Mesendoderm (in vitro differentiated cells): ENCODE measurements at regions not wholly inside any gene's neighbourhood (a gene's known extent, or its start where the extent isn't known, plus 50 kb on each side); places are given as distances from the start of the nearest gene placed in this dataset.

Source experiments
- DNase-seq: peaks from one replicate; pipeline ENCODE4 v3.0.0; 2013
- H2AK5ac ChIP-seq: 2 replicates; pipeline ENCODE4 v1.6.1; 2013; ENCODE audit warnings: low read length, inconsistent platforms
- H2BK120ac ChIP-seq: 2 replicates; pipeline ENCODE4 v1.6.1; 2013; ENCODE audit warnings: low read depth, mild to moderate bottlenecking, low read length, moderate library complexity, mixed read lengths
- H2BK15ac ChIP-seq: replicated peaks from 2 replicates; pipeline ENCODE4 v1.6.1; 2013; ENCODE audit warnings: low read depth, mild to moderate bottlenecking, moderate library complexity
- H2BK5ac ChIP-seq: 2 replicates; pipeline ENCODE4 v1.6.1; 2013; ENCODE audit warnings: low read length, inconsistent platforms
- H3K18ac ChIP-seq: 2 replicates; pipeline ENCODE4 v1.6.1; 2013; ENCODE audit warnings: mild to moderate bottlenecking, low read length, mixed read lengths
- H3K23ac ChIP-seq: one replicate; pipeline ENCODE4 v1.6.1; 2013; ENCODE audit warnings: low read length
- H3K27ac ChIP-seq: 2 replicates; pipeline ENCODE4 v1.5.1; 2013; ENCODE audit warnings: low read depth, mild to moderate bottlenecking, inconsistent platforms, low read length, moderate library complexity
- H3K27me3 ChIP-seq: 2 replicates; pipeline ENCODE4 v1.6.1; 2013; ENCODE audit warnings: low read length, control low read depth, mild to moderate bottlenecking, inconsistent platforms; ENCODE audit not compliant: insufficient read depth, poor library complexity
- H3K36me3 ChIP-seq: 2 replicates; pipeline ENCODE4 v1.6.1; 2013; ENCODE audit warnings: low read length, inconsistent platforms; ENCODE audit not compliant: control insufficient read depth, insufficient read depth
- H3K4ac ChIP-seq: one replicate; pipeline ENCODE4 v1.6.1; 2013; ENCODE audit warnings: low read depth, mild to moderate bottlenecking, low read length, moderate library complexity
- H3K4me1 ChIP-seq: 2 replicates; pipeline ENCODE4 v1.6.1; 2013; ENCODE audit warnings: low read depth, low read length, inconsistent platforms; ENCODE audit not compliant: control insufficient read depth
- H3K4me2 ChIP-seq: 2 replicates; pipeline ENCODE4 v1.6.1; 2013; ENCODE audit warnings: low read length
- H3K4me3 ChIP-seq: 2 replicates; pipeline ENCODE4 v1.5.1; 2013; ENCODE audit warnings: mild to moderate bottlenecking, low read length
- H3K56ac ChIP-seq: one replicate; pipeline ENCODE4 v1.6.1; 2013; ENCODE audit warnings: low read length
- H3K79me1 ChIP-seq: 2 replicates; pipeline ENCODE4 v1.6.1; 2013; ENCODE audit warnings: low read length, inconsistent platforms
- H3K79me2 ChIP-seq: 2 replicates; pipeline ENCODE4 v1.6.1; 2013; ENCODE audit warnings: mild to moderate bottlenecking, low read length; ENCODE audit not compliant: control insufficient read depth, insufficient read depth
- H3K9ac ChIP-seq: 2 replicates; pipeline ENCODE4 v1.6.1; 2013; ENCODE audit warnings: low read length, inconsistent platforms
- H4K5ac ChIP-seq: one replicate; pipeline ENCODE4 v1.6.1; 2013; ENCODE audit warnings: low read length
- H4K8ac ChIP-seq: one replicate; pipeline ENCODE4 v1.6.1; 2013; ENCODE audit warnings: low read depth, mild to moderate bottlenecking, control low read depth, low read length, moderate library complexity
- WGBS: extraction: QIAGEN DNeasy Blood & Tissue Kit; methylation state at CpG from one replicate; pipeline ENCODE4 v1.1.7; 2013; ENCODE audit warnings: low lambda C conversion rate, missing lambda C conversion rate; ENCODE audit not compliant: insufficient coverage; ENCODE audit errors: extremely low coverage; 5-methylcytosine and 5-hydroxymethylcytosine counted together

DNA sequence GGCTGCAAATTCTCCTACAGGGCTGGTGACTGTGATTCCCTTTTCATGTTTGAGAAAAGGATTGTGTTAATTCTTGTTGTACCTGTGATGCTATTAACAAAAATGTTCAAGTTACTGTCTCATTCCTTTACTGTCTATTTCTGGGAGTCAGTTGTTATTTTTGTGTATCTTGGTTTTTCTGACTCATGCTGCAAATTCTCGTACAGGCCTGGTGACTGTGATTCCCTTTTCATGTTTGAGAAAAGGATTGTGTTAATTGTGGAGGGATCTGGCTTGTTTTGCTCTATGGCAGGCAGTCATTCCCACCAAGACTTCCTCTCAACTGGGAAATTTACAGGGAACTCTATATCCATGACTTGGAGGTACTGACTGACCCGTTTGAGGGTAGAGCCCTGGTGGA is 693.4 kb upstream of the INTU start:
- whole genome bisulfite sequencing: no CpG with 5 or more reads among the region's 2 CpGs
- H3K56ac ChIP-seq: no peak overlapping the region
- H3K36me3 ChIP-seq: no peaks in the 10 kb centered on the region
- H3K4me3 ChIP-seq: no peak overlapping the region
- no peak overlapping the region for H3K18ac ChIP-seq
- H2BK15ac ChIP-seq: no peak overlapping the region
- H3K4me1 ChIP-seq: no peaks in the 10 kb centered on the region
- no peak overlapping the region for H3K27ac ChIP-seq
- no peaks in the 10 kb centered on the region for H3K79me1 ChIP-seq
- H3K9ac ChIP-seq: no peak overlapping the region
- H4K5ac ChIP-seq: no peak overlapping the region
- no peak overlapping the region for H3K4me2 ChIP-seq
- no peak overlapping the region for H2BK120ac ChIP-seq
- no peak overlapping the region for H4K8ac ChIP-seq
- no peaks in the 10 kb centered on the region for H3K79me2 ChIP-seq
- H2BK5ac ChIP-seq: no peak overlapping the region
- DNase-seq: no peak
- no peak overlapping the region for H2AK5ac ChIP-seq
- no peak overlapping the region for H3K4ac ChIP-seq
- H3K27me3 ChIP-seq: no peaks in the 10 kb centered on the region
- H3K23ac ChIP-seq: no peak overlapping the region

DNA sequence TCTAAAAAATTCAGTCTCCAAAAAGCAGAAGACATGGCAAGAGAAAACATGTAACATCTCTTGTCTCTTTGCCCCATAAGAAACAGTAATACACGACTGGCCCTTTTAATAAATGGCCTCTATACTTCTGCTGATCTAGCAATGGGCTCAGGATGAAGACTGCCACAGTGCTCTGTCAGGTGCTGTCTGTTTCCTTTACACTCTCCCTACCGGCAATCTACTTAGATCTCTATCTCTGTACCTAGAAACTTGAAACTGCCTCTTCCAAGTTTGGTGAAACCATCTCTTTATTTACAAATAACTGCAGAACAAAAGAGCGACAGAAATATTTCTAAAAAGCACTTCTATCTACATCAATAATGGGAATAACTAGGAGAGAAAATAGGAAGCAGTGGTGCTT is 685.2 kb upstream of the INTU start:
- Histone ChIP-seq H2BK5ac (no peak overlapping the region), H3K36me3 (no peaks in the 10 kb centered on the region), H3K27me3 (no peaks in the 10 kb centered on the region), H3K23ac (no peak overlapping the region), H2BK15ac (no peak overlapping the region), H3K9ac (no peak overlapping the region), H3K4me2 (no peak overlapping the region), H2BK120ac (no peak overlapping the region), H4K5ac (no peak overlapping the region), H2AK5ac (no peak overlapping the region), H3K79me2 (no peaks in the 10 kb centered on the region), H3K4me3 (no peak overlapping the region), H3K4ac (no peak overlapping the region), H3K56ac (no peak overlapping the region), H3K79me1 (no peaks in the 10 kb centered on the region), H3K4me1 (no peaks in the 10 kb centered on the region), H3K18ac (no peak overlapping the region), H3K27ac (no peak overlapping the region), H4K8ac (no peak overlapping the region)
- DNase-seq: no peak
- no CpG with 5 or more reads among the region's 3 CpGs for WGBS

DNA sequence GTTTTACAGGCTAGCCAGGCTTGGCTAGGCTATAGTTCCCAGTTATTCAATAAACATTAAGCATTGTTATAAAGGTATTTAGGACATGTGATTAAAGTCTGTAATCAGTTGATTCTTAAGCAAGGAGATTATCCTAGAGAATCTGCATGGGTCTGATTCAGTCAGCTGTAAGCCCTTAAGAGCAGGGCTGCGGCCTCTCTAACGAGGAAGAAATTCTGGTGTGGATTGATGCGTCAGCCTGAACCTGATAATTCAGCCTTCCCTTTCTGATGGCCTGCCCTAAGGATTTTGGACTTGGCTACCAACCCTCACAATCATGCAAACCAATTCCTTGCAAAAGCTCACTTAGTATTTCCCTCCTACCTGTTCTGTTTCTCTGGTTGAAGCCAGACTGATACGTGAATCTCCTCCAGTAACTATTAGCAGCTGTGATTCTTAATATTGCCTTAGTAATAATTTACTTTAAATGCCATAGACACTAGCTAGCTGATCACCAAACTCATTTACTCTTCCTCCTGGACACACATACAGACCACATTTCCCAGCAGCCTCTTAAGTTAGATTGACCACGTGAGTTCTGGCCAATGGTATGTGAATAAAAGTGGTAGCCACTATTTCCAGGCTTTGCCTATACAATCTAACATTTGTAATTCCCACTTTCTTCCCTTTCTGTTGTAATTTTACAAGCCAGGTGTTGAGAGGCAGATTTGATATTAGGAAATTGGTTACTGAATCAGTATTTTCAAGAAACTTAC is 678.0 kb upstream of the INTU start:
- Histone ChIP-seq H3K27me3 (no peaks in the 10 kb centered on the region), H2BK120ac (no peak overlapping the region), H4K8ac (no peak overlapping the region), H3K79me1 (no peaks in the 10 kb centered on the region), H2BK5ac (no peak overlapping the region), H3K4me1 (no peaks in the 10 kb centered on the region), H4K5ac (no peak overlapping the region), H3K36me3 (no peaks in the 10 kb centered on the region), H3K9ac (no peak overlapping the region), H3K27ac (no peak overlapping the region), H3K4ac (no peak overlapping the region), H3K56ac (no peak overlapping the region), H3K18ac (no peak overlapping the region), H2BK15ac (no peak overlapping the region), H3K4me2 (no peak overlapping the region), H3K23ac (no peak overlapping the region), H3K4me3 (no peak overlapping the region), H2AK5ac (no peak overlapping the region), H3K79me2 (no peaks in the 10 kb centered on the region)
- WGBS: no CpG with 5 or more reads among the region's 5 CpGs
- DNase-seq: peak; percentile 19

DNA sequence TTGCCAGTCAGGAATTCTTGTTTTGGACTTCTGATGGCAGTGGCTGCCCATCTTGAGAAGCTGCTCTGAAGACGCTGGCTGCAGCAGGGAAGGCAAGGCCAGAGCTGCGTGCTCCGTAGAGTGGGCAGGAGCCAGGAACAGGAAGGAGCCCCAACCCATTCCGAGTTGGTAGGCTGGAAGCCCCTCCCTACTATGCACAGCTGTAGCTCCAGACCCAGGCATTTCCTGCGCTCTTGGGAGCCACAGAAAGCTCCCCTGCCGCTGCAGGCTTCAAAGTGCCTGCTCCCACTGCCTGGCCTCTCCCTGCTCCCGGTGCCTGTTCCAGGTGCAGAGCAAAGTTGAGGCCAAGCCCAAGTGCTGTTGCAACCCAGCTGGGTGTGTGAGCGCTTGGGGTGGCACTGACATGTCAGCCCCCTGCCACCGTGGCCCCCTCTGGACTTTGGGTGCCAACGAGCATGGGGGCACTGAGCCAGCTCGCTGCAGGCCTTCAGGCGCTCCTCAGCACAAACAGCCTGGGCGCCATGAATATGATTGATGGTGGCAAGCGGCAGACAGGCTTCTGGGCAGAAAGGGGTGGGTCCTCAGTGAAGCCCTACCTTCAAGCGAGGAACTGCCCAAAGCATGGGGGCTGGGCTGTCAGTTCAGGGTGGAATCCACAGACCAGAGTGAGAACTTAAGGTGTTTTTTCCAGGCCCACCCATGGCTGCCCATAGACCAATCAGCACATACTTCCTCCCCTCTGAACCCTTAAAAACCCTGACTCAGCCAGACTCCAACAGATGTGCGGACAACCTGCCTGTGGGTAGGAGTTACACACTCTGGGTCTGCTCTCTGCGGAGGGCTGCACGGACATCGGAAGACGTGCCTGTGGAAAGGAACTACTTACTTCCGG is 677.2 kb upstream of the INTU start:
- H2BK120ac ChIP-seq: no peak overlapping the region
- H3K27ac ChIP-seq: no peak overlapping the region
- no peak overlapping the region for H2BK15ac ChIP-seq
- H3K4me1 ChIP-seq: no peaks in the 10 kb centered on the region
- H4K5ac ChIP-seq: no peak overlapping the region
- no peak overlapping the region for H3K23ac ChIP-seq
- H2AK5ac ChIP-seq: no peak overlapping the region
- H2BK5ac ChIP-seq: no peak overlapping the region
- no CpG with 5 or more reads among the region's 21 CpGs for WGBS
- no peak overlapping the region for H3K56ac ChIP-seq
- no peaks in the 10 kb centered on the region for H3K27me3 ChIP-seq
- no peaks in the 10 kb centered on the region for H3K79me2 ChIP-seq
- H3K4me2 ChIP-seq: no peak overlapping the region
- no peak overlapping the region for H3K9ac ChIP-seq
- DNase-seq: peak; percentile 12
- no peak overlapping the region for H3K4me3 ChIP-seq
- no peak overlapping the region for H3K4ac ChIP-seq
- H3K18ac ChIP-seq: no peak overlapping the region
- H3K36me3 ChIP-seq: no peaks in the 10 kb centered on the region
- no peaks in the 10 kb centered on the region for H3K79me1 ChIP-seq
- H4K8ac ChIP-seq: no peak overlapping the region

DNA sequence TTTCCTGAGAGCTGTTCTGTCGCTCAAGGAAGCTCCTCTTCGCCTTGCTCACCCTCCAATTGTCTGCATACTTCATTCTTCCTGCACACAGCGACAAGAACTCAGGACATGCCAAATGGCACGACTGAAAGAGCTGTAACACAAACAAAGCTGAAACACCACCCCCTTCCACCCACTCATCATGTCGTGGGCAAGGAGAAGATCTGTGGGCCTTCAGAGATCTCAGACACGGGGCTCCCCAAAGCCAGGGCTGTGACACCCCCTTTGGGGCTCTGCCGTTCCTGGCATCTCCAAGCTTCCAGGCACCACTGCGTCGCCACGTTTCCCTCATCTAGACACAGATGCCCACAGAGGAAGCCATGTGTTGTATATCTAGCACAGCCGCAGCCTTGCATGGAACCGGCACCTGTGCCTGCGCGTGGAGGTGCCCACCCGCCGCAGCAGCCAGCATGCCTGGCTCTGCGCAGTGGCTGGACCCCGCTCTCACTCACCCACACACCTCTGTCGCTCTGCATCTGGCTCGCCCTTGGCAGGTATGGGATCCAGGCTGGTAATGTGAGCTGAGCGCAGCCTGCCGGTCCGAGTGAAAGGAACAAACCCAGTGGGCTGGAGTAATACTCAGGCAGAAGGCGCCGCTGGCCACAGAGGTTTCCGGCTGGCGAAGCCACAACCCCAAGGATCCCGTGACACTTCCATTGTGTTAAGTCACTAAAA is 676.4 kb upstream of the INTU start:
- Histone ChIP-seq H2BK120ac (no peak overlapping the region), H3K27ac (no peak overlapping the region), H3K79me2 (no peaks in the 10 kb centered on the region), H3K23ac (no peak overlapping the region), H3K4me3 (no peak overlapping the region), H3K9ac (no peak overlapping the region), H2BK5ac (no peak overlapping the region), H2BK15ac (no peak overlapping the region), H3K4me2 (no peak overlapping the region), H3K18ac (no peak overlapping the region), H3K27me3 (no peaks in the 10 kb centered on the region), H3K4me1 (no peaks in the 10 kb centered on the region), H3K4ac (no peak overlapping the region), H4K5ac (no peak overlapping the region), H4K8ac (no peak overlapping the region), H3K36me3 (no peaks in the 10 kb centered on the region), H3K56ac (no peak overlapping the region), H3K79me1 (no peaks in the 10 kb centered on the region), H2AK5ac (no peak overlapping the region)
- no CpG with 5 or more reads among the region's 28 CpGs for WGBS
- no peak for DNase-seq
